Calu3 (cell line): ENCODE measurements at regions not wholly inside any gene's neighbourhood (a gene's known extent, or its start where the extent isn't known, plus 50 kb on each side); places are given as distances from the start of the nearest gene placed in this dataset.

ENCODE experiments used
- BruUV-seq: library from RNA; stranded (reverse); fragments of 400-500 nt; replicated peaks from 2 replicates; lab custom pipeline; 2021; lab: Mats Ljungman, UMichigan
- CTCF ChIA-PET: fragments of 300-600 bp; sonication (Branson Sonifier 250); formaldehyde crosslinking; loops from one replicate; lab custom pipeline; 2022; ENCODE audit warnings: antibody characterized with exemption; lab: Charles Lee
- DNase-seq: peaks from one replicate; pipeline ENCODE4 v3.0.0; 2022
- H3K27ac Mint-ChIP-seq: one replicate; pipeline ENCODE4 v1.8.0; 2022; ENCODE audit warnings: mixed read lengths; ENCODE audit not compliant: unreplicated experiment
- H3K27me3 Mint-ChIP-seq: one replicate; pipeline ENCODE4 v1.8.0; 2022; ENCODE audit warnings: mixed read lengths; ENCODE audit not compliant: unreplicated experiment
- H3K36me3 Mint-ChIP-seq: one replicate; pipeline ENCODE4 v1.8.0; 2022; ENCODE audit warnings: mild to moderate bottlenecking, moderate library complexity, mixed read lengths; ENCODE audit not compliant: insufficient read depth, unreplicated experiment
- H3K4me1 Mint-ChIP-seq: one replicate; pipeline ENCODE4 v1.8.0; 2022; ENCODE audit warnings: mild to moderate bottlenecking, low read depth, mixed read lengths; ENCODE audit not compliant: unreplicated experiment
- H3K4me3 Mint-ChIP-seq: one replicate; pipeline ENCODE4 v1.8.0; 2022; ENCODE audit warnings: mild to moderate bottlenecking, low read depth, moderate library complexity, mixed read lengths; ENCODE audit not compliant: unreplicated experiment
- H3K9me3 Mint-ChIP-seq: one replicate; pipeline ENCODE4 v1.8.0; 2022; ENCODE audit warnings: low read depth, mixed read lengths; ENCODE audit not compliant: unreplicated experiment
- intact Hi-C: fragments of 100-400 bp; cut with micrococcal nuclease; formaldehyde crosslinking; loops from one replicate; pipeline ENCODE4 v1.10.0; 2022; ENCODE audit not compliant: unreplicated experiment
- TF ChIP-seq, protein P1 (sequence below): fragments of 200-600 bp; IDR thresholded peaks from one replicate; pipeline ENCODE4 v1.8.0; 2022; ENCODE audit warnings: antibody characterized with exemption; ENCODE audit not compliant: unreplicated experiment

DNA sequence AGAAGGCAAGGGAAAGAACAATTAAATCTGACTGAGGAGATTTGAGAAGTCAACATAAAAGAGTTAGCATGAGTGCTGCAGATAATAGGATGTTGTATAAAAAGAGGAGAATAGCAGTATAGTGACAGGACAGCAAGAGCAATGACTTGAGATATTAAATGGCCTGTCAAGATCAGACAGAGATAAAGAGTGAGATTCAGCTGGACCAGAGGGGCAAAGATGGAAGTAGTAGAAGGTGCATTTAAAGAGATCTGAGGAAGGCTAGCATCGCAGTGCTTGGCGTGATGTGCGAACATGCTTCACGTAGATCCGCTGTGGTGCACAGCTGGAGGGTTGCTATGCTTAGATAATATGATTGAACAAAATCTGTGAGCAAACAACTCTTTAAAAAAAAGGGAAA is 1422.6 kb upstream of the CDH8 start:
- no TSS peak for BruUV-seq
- Mint-ChIP-seq H3K27me3 (no peaks in the 10 kb centered on the region), H3K27ac (no peak overlapping the region), H3K9me3 (peaks cover 24% of the 10 kb centered on the region), H3K4me3 (no peak overlapping the region), H3K36me3 (no peaks in the 10 kb centered on the region), H3K4me1 (no peaks in the 10 kb centered on the region)
- intact Hi-C loops: no loop called here
- DNase-seq: no peak
- CTCF ChIA-PET: no interaction called here
- TF ChIP-seq, protein P1, sequence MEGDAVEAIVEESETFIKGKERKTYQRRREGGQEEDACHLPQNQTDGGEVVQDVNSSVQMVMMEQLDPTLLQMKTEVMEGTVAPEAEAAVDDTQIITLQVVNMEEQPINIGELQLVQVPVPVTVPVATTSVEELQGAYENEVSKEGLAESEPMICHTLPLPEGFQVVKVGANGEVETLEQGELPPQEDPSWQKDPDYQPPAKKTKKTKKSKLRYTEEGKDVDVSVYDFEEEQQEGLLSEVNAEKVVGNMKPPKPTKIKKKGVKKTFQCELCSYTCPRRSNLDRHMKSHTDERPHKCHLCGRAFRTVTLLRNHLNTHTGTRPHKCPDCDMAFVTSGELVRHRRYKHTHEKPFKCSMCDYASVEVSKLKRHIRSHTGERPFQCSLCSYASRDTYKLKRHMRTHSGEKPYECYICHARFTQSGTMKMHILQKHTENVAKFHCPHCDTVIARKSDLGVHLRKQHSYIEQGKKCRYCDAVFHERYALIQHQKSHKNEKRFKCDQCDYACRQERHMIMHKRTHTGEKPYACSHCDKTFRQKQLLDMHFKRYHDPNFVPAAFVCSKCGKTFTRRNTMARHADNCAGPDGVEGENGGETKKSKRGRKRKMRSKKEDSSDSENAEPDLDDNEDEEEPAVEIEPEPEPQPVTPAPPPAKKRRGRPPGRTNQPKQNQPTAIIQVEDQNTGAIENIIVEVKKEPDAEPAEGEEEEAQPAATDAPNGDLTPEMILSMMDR: no peak

- Mint-ChIP-seq H3K4me3 (no peak overlapping the region), H3K9me3 (peaks cover 22% of the 10 kb centered on the region), H3K36me3 (no peaks in the 10 kb centered on the region), H3K4me1 (no peaks in the 10 kb centered on the region), H3K27me3 (no peaks in the 10 kb centered on the region), H3K27ac (no peak overlapping the region)
- no peak for DNase-seq
- TF ChIP-seq, protein P1: no peak
- CTCF ChIA-PET: no interaction called here
- intact Hi-C loops: no loop called here
- no TSS peak for BruUV-seq
These were observed 1421.6 kb upstream of the CDH8 start for GRCh38 chr16:63457869-63458268.

DNA sequence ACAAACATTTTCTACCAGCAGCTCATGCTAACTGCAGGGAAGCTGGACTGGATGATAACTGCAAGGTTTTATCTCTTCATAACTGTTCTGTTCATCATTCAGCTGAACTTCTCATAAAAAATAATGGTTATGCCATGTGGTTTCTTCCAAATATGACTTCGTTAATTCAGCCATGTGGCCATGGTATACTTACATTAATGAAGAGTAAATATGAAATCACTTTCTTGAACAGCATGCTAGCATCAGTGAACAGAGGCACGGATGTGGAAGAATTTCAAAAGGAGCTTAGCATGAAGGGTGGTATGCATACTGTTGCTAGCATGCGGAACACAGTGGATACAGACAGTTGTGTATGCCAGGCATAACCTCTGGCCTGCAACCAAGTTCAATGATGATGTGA is 1417.0 kb upstream of the CDH8 start:
- intact Hi-C loops: no loop called here
- no peaks in the 10 kb centered on the region for H3K36me3 Mint-ChIP-seq
- DNase-seq: no peak
- H3K4me3 Mint-ChIP-seq: no peak overlapping the region
- no peak overlapping the region for H3K27ac Mint-ChIP-seq
- no peaks in the 10 kb centered on the region for H3K4me1 Mint-ChIP-seq
- peaks cover 17% of the 10 kb centered on the region for H3K9me3 Mint-ChIP-seq
- no peaks in the 10 kb centered on the region for H3K27me3 Mint-ChIP-seq
- no TSS peak for BruUV-seq
- CTCF ChIA-PET: no interaction called here
- TF ChIP-seq, protein P1: no peak

DNA sequence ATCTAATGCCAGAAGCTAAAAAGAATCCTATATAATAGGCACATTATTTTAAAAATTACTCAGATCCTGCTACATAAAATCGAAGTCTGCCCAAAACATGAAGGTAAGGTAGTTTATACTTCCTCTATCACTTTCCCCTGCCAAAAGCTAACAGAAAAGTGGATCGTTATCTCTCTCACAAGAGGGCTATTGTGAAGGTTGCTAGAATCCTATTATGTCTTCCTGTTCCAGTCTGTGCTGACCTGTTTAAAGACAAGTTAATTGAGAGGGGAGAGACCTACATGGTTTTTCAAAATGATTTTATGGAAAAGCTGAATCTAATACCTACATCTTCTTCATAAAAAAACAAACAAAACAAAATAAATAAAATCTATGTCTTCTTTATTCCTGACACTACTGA is 1410.9 kb upstream of the CDH8 start:
- Mint-ChIP-seq H3K4me3 (no peak overlapping the region), H3K36me3 (no peaks in the 10 kb centered on the region), H3K27ac (no peak overlapping the region), H3K4me1 (no peaks in the 10 kb centered on the region), H3K9me3 (peaks cover 11% of the 10 kb centered on the region), H3K27me3 (no peaks in the 10 kb centered on the region)
- DNase-seq: no peak
- CTCF ChIA-PET: no interaction called here
- TF ChIP-seq, protein P1: no peak
- no TSS peak for BruUV-seq
- intact Hi-C loops: no loop called here
